WTC11 (cell line): ENCODE measurements at regions not wholly inside any gene's neighbourhood (a gene's known extent, or its start where the extent isn't known, plus 50 kb on each side); places are given as distances from the start of the nearest gene placed in this dataset.

ENCODE experiments used
- CTCF ChIP-seq: fragments of 200-600 bp; IDR thresholded peaks from 2 replicates; pipeline ENCODE4 v1.8.0; 2022; ENCODE audit warnings: antibody characterized with exemption
- JUN ChIP-seq: sonication (generic); formaldehyde crosslinking; IDR thresholded peaks from 2 replicates; pipeline ENCODE4 v1.8.0; 2023; ENCODE audit warnings: mild to moderate bottlenecking, missing genetic modification reagents
- NFE2L1 ChIP-seq: sonication (generic); formaldehyde crosslinking; IDR thresholded peaks from 2 replicates; pipeline ENCODE4 v1.8.1; 2023; ENCODE audit warnings: missing genetic modification reagents
- ZNF263 ChIP-seq: sonication (generic); formaldehyde crosslinking; IDR thresholded peaks from 2 replicates; pipeline ENCODE4 v1.8.1; 2022; ENCODE audit warnings: low read depth, mild to moderate bottlenecking, moderate library complexity, missing genetic modification reagents
- TF ChIP-seq, protein P1 (sequence below): sonication (generic); formaldehyde crosslinking; IDR thresholded peaks from 2 replicates; pipeline ENCODE4 v1.8.1; 2022; ENCODE audit warnings: low read depth, missing genetic modification reagents, borderline replicate concordance

GRCh38 chr22:47386812-47387510 lies 624.5 kb downstream of the TBC1D22A start:
- TF ChIP-seq CTCF, result no peak
- TF ChIP-seq ZNF263 (CRISPR knock-in tag), result no peak
- no peak for TF ChIP-seq JUN (CRISPR knock-in tag)
- TF ChIP-seq NFE2L1, result no peak
- TF ChIP-seq, protein P1, sequence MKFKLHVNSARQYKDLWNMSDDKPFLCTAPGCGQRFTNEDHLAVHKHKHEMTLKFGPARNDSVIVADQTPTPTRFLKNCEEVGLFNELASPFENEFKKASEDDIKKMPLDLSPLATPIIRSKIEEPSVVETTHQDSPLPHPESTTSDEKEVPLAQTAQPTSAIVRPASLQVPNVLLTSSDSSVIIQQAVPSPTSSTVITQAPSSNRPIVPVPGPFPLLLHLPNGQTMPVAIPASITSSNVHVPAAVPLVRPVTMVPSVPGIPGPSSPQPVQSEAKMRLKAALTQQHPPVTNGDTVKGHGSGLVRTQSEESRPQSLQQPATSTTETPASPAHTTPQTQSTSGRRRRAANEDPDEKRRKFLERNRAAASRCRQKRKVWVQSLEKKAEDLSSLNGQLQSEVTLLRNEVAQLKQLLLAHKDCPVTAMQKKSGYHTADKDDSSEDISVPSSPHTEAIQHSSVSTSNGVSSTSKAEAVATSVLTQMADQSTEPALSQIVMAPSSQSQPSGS, result no peak
